ENCODE measurements at regions not wholly inside any gene's neighbourhood (a gene's known extent, or its start where the extent isn't known, plus 50 kb on each side); places are given as distances from the start of the nearest gene placed in this dataset.

DNA sequence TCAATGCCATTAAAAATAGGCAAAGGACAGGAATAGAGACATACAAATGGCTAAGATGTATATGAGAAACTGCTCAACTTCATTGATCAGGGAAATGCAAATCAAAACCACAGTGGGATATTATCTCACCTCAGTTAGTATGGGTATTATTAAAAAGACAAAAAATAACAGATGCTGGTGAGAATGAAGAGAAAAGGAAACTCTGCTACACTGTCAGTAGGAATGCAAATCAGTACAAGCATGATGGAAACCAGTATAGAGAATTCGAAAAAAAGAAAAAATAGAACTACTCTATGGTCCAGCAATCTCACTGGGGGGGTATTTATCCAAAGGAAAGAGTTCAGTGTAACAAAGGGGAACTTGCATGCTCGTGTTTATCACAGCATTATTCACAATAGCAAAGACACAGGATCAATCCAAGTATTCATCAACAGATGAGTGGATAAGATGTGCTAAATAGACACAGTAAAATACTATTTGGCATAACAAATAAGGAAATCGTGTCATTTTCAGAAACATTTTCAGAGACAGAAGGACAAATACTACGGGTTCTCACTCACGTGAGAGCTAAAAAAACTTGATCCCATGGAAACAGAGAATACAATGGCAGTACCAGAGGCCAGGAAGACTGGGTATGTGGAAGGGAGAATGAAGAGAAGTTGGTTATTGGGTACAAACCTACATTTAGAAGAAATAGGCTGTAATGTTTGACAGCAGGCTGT, 60.6 kb downstream of the CCDC74A start:
- TF ChIP-seq, protein P1, sequence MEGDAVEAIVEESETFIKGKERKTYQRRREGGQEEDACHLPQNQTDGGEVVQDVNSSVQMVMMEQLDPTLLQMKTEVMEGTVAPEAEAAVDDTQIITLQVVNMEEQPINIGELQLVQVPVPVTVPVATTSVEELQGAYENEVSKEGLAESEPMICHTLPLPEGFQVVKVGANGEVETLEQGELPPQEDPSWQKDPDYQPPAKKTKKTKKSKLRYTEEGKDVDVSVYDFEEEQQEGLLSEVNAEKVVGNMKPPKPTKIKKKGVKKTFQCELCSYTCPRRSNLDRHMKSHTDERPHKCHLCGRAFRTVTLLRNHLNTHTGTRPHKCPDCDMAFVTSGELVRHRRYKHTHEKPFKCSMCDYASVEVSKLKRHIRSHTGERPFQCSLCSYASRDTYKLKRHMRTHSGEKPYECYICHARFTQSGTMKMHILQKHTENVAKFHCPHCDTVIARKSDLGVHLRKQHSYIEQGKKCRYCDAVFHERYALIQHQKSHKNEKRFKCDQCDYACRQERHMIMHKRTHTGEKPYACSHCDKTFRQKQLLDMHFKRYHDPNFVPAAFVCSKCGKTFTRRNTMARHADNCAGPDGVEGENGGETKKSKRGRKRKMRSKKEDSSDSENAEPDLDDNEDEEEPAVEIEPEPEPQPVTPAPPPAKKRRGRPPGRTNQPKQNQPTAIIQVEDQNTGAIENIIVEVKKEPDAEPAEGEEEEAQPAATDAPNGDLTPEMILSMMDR (IDR thresholded peaks at IDR 0.05 in 4 of 5, conservative IDR thresholded peaks at IDR 0.05 in 1 of 5), result no peak
- TF ChIP-seq POLR2A (IDR thresholded peaks at IDR 0.05), result no peak
